Body of pancreas (tissue), 4 donors: ENCODE measurements at regions not wholly inside any gene's neighbourhood (a gene's known extent, or its start where the extent isn't known, plus 50 kb on each side); places are given as distances from the start of the nearest gene placed in this dataset.

Source experiments
- POLR2A ChIP-seq, 3 donors: fragments of 450-650 bp; IDR thresholded peaks; one replicate each; pipeline ENCODE4 v1.6.1; 2016; ENCODE audit warnings: antibody characterized with exemption in 3 of 3, mild to moderate bottlenecking in 2 of 3
- TF ChIP-seq, protein P1 (sequence below), 7 experiments: fragments of 450-650 bp in 4 of 7; fragments of 200-600 bp in 3 of 7; sonication (generic) in 3 of 7; IDR thresholded peaks; one replicate each; pipeline ENCODE4 v1.5.1; 2016 to 2019; ENCODE audit warnings: antibody characterized with exemption in 7 of 7

DNA sequence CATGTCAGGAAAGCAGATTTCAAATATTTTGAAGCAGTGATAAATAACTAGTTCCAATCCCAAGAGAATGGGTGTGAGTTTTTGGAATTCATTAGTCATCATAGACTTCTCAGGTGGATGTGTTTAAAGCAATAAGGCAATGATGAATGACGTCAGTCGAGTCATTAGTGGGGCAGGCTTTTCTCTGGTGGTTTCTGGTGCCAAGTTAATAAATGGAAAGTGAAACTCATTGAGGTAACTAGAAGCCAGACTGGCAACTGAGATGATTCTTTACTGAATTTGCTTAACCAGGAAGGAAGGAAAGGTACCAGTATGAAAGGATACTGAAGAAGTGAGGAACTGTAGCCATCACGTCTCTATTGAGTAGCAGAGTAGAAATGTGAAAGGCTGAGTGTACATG is 311.0 kb downstream of the GPAM start:
- TF ChIP-seq POLR2A (IDR thresholded peaks at IDR 0.05) = no peak
- TF ChIP-seq, protein P1, sequence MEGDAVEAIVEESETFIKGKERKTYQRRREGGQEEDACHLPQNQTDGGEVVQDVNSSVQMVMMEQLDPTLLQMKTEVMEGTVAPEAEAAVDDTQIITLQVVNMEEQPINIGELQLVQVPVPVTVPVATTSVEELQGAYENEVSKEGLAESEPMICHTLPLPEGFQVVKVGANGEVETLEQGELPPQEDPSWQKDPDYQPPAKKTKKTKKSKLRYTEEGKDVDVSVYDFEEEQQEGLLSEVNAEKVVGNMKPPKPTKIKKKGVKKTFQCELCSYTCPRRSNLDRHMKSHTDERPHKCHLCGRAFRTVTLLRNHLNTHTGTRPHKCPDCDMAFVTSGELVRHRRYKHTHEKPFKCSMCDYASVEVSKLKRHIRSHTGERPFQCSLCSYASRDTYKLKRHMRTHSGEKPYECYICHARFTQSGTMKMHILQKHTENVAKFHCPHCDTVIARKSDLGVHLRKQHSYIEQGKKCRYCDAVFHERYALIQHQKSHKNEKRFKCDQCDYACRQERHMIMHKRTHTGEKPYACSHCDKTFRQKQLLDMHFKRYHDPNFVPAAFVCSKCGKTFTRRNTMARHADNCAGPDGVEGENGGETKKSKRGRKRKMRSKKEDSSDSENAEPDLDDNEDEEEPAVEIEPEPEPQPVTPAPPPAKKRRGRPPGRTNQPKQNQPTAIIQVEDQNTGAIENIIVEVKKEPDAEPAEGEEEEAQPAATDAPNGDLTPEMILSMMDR (IDR thresholded peaks at IDR 0.05) = no peak
